ENCODE measurements at regions not wholly inside any gene's neighbourhood (a gene's known extent, or its start where the extent isn't known, plus 50 kb on each side); places are given as distances from the start of the nearest gene placed in this dataset.

DNA sequence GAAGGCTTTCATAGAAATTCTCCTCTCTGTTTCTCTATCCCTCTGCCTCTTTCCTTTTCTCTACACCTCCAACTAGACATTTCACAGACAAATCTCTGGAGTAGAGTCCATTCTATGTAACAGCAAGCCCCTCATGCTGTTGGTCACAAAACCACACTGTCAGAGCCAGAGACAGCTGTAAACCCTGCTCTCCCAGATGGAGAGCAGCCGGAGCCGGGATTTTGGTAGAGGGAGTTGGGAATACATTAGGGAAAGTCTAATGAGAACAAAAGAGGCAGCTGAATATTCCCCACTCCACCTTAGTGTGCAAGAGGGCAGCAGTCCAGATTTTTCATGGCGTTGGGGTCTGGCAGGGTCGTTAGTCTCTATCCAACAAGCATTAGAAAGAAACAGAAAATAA, 68.3 kb upstream of the EDN1 start:
- DNase-seq (ENCODE audit: low read depth) = no peak

DNA sequence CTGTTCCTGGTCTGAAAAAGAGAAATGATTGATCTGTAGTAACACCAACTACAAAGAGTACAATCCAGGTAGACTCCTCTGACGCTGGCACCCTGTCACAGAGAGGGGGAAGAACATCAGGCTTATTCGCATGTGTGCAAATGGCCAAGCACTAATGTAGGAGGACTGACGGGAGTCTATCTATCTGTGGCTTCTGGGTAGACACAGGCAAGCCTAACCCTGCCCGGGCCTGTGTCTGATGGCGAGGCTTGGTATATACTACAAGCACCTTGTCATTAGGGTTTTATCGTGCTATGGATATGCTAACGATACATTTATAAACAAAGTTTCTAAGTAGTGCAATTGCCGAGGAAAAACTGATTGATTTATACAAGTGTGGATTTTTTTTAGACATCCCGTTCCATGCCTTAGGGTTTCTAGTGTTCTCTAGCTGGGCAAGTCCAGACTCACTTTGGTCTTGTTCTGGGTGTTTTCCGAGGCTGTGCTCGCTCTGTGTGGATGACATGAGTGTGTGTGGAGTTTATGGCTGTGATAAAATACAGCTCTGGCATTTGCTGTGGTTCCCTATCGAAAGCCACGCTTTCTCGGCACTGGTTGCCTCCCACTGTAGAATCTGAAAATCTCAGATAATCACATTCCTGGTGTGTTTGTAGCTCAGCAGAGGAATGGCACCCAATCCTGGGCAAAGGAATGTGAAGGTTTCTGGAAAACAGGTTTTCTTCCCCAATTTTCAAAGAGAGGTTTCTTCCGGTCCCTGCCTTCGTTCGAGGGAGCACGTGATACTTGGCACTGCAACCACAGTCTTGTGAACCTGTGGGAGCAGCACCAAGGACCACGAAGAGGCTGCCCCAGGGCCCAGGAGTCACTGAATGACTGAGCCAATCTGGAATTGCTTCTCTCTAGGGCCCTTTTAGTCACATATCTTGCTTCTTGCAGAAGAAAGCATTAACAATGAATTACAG, 67.5 kb upstream of the EDN1 start:
- no peak overlapping the region for H3K4me3 ChIP-seq (ENCODE audit: control insufficient read depth, low read depth, low read length)
- no peak for DNase-seq (ENCODE audit: low read depth)
- TF ChIP-seq, protein P1, sequence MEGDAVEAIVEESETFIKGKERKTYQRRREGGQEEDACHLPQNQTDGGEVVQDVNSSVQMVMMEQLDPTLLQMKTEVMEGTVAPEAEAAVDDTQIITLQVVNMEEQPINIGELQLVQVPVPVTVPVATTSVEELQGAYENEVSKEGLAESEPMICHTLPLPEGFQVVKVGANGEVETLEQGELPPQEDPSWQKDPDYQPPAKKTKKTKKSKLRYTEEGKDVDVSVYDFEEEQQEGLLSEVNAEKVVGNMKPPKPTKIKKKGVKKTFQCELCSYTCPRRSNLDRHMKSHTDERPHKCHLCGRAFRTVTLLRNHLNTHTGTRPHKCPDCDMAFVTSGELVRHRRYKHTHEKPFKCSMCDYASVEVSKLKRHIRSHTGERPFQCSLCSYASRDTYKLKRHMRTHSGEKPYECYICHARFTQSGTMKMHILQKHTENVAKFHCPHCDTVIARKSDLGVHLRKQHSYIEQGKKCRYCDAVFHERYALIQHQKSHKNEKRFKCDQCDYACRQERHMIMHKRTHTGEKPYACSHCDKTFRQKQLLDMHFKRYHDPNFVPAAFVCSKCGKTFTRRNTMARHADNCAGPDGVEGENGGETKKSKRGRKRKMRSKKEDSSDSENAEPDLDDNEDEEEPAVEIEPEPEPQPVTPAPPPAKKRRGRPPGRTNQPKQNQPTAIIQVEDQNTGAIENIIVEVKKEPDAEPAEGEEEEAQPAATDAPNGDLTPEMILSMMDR (IDR thresholded peaks at IDR 0.05; ENCODE audit: control insufficient read depth, insufficient read depth, low read depth, low read length, missing control alignments) = no peak

More for the DNA sequence above, 68.3 kb upstream of the EDN1 start:
- no peak overlapping the region for H3K4me3 ChIP-seq (ENCODE audit: control insufficient read depth, low read depth, low read length)
- TF ChIP-seq, protein P1 (IDR thresholded peaks at IDR 0.05; ENCODE audit: control insufficient read depth, insufficient read depth, low read depth, low read length, missing control alignments) = no peak

DNA sequence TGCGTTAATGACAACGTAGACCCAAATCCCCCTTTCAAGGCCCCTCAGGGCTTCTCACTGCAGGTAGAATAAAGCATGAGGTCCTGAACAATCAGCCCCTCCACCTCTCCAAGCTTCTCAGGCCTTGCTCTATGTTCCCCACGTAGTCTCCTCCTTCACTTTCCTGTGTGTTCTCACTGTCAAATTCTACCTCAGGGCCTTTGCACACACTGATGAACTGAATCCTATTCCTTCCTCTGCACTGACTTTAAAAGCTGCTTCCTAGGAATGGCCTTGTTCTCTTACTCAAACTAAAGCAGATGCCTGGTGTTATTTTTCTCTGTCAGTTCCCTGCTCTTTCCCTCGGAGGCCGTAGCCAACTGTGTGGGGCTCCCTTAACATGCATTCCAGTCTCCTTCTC, 66.8 kb upstream of the EDN1 start:
- no peak for DNase-seq (ENCODE audit: low read depth)
- H3K4me3 ChIP-seq (ENCODE audit: control insufficient read depth, low read depth, low read length) = no peak overlapping the region
- TF ChIP-seq, protein P1 (IDR thresholded peaks at IDR 0.05; ENCODE audit: control insufficient read depth, insufficient read depth, low read depth, low read length, missing control alignments) = no peak

DNA sequence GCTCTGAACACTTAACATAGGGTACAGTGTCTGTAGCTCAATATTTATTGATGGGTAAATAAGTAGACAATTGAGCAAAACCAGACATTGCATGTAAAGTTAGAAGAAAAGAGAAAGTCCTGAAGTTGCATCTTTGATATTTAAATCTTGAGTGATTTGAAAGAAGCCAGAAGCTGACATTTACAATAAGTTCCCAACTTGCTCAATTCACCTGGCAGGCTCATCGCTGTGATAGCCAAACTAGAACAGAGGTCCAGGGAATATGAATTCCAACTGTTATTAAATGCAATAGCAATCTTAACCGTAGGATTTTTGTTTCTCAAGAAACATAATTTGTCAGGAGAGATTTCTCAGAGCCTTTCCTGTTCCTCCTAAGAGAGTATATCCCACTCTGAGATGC, 65.9 kb upstream of the EDN1 start:
- H3K4me3 ChIP-seq (ENCODE audit: control insufficient read depth, low read depth, low read length) = no peak overlapping the region
- DNase-seq (ENCODE audit: low read depth) = no peak
- TF ChIP-seq, protein P1 (IDR thresholded peaks at IDR 0.05; ENCODE audit: control insufficient read depth, insufficient read depth, low read depth, low read length, missing control alignments) = no peak

DNA sequence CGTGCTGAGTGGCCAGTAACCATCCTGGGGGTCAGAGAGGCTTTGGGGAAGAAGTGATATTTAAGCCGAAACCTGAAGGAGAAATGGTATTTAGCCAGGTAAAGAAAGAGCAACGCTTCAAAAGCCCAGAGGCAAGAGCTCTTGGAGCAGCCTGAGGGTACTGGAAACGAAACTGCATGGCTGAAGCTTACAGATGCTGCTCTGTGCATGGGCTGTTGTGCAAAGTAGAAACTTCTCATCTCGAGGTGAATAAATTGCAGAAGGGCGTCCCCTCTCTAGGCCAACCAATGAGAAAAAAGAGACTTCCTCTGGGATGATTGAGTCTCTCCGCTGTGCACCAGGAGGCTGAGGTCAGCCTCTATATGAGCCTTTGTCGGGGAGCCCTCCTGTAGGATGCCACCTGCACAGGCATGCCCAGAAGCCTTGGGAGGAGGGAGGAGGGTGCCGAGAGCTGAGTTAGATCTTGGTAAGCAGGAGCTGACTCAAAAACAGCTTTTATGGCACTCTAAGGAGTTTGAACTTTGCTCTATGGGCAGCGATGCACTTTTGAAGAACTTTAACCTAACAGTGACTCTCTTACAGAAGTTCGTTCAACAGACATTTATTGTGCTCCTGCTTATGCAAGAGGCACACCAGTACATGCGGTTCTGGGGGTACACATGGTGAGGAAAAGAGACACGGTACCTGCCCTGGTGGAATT, 61.6 kb upstream of the EDN1 start:
- TF ChIP-seq, protein P1 (IDR thresholded peaks at IDR 0.05; ENCODE audit: control insufficient read depth, insufficient read depth, low read depth, low read length, missing control alignments) = no peak
- no peak overlapping the region for H3K4me3 ChIP-seq (ENCODE audit: control insufficient read depth, low read depth, low read length)
- no peak for DNase-seq (ENCODE audit: low read depth)

DNA sequence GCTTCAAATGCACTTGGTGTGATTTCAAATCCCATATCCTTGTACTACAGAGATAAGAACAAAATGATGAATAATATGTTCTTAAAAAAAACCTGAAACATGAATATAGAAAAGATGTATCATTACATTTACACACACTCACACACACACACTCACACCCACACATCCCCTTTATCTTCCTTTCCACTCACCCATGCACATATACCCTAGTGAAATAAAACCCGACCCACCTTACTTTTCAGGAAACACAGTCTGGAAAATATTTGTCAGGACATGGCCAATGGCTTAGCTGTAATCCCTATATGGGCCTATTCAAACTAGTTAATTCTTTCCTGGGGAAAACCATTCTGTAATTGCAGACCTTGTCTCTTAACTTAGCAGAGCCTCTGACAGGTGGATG, 60.8 kb upstream of the EDN1 start:
- TF ChIP-seq, protein P1 (IDR thresholded peaks at IDR 0.05; ENCODE audit: control insufficient read depth, insufficient read depth, low read depth, low read length, missing control alignments) = no peak
- DNase-seq (ENCODE audit: low read depth) = no peak
- no peak overlapping the region for H3K4me3 ChIP-seq (ENCODE audit: control insufficient read depth, low read depth, low read length)
